HG02759 (cell line): ENCODE measurements at regions not wholly inside any gene's neighbourhood (a gene's known extent, or its start where the extent isn't known, plus 50 kb on each side); places are given as distances from the start of the nearest gene placed in this dataset.
"Not testable (repeated sequence)": the region's sequence is repeated elsewhere in the genome, so short reads cannot be mapped to it uniquely, and the experiment has no call there.

Experiments
- ATAC-seq: cut with Tn5 transposase; IDR thresholded peaks from one replicate; pipeline ENCODE4 v1.9.1; 2021; ENCODE audit warnings: mild to moderate bottlenecking, moderate library complexity; ENCODE audit not compliant: unreplicated experiment

- no peak for ATAC-seq
Measured at GRCh38 chr6:86738078-86738477, 199.2 kb upstream of the HTR1E start.

GRCh38 chr6:86731631-86732030 lies 205.7 kb upstream of the HTR1E start:
- ATAC-seq, result not testable (repeated sequence)

- not testable (repeated sequence) for ATAC-seq
Measured at GRCh38 chr6:86730772-86731171, 206.6 kb upstream of the HTR1E start.

GRCh38 chr6:86730216-86730615 lies 207.1 kb upstream of the HTR1E start:
- no peak for ATAC-seq

GRCh38 chr6:86728976-86729375 lies 208.4 kb upstream of the HTR1E start:
- no peak for ATAC-seq

GRCh38 chr6:86724695-86725094 lies 212.6 kb upstream of the HTR1E start:
- ATAC-seq, result no peak

GRCh38 chr6:86723729-86724128 lies 213.6 kb upstream of the HTR1E start:
- no peak for ATAC-seq

GRCh38 chr6:86723151-86723550 lies 214.2 kb upstream of the HTR1E start:
- no peak for ATAC-seq

GRCh38 chr6:86722131-86722530 lies 215.2 kb upstream of the HTR1E start:
- no peak for ATAC-seq

- ATAC-seq, result no peak
Measured at GRCh38 chr6:86715676-86716075, 221.7 kb upstream of the HTR1E start.

- ATAC-seq, result no peak
Measured at GRCh38 chr6:86712039-86712438, 225.3 kb upstream of the HTR1E start.

- no peak for ATAC-seq
Measured at GRCh38 chr6:86707545-86708120, 229.7 kb upstream of the HTR1E start.

GRCh38 chr6:86706449-86706848 lies 230.9 kb upstream of the HTR1E start:
- ATAC-seq, result peak; percentile 77

- not testable (repeated sequence) for ATAC-seq
Measured at GRCh38 chr6:86701228-86701627, 236.1 kb upstream of the HTR1E start.

GRCh38 chr6:86686496-86686895 lies 250.8 kb upstream of the HTR1E start:
- ATAC-seq, result no peak

GRCh38 chr6:86685230-86685797 lies 252.0 kb upstream of the HTR1E start:
- no peak for ATAC-seq

GRCh38 chr6:86683132-86683908 lies 254.0 kb upstream of the HTR1E start:
- no peak for ATAC-seq

GRCh38 chr6:86682297-86682696 lies 255.0 kb upstream of the HTR1E start:
- ATAC-seq, result no peak

GRCh38 chr6:86681140-86681539 lies 256.2 kb upstream of the HTR1E start:
- ATAC-seq, result not testable (repeated sequence)

GRCh38 chr6:86672125-86672524 lies 265.2 kb upstream of the HTR1E start:
- ATAC-seq, result not testable (repeated sequence)

- no peak for ATAC-seq
Measured at GRCh38 chr6:86657192-86657591, 280.1 kb upstream of the HTR1E start.

- no peak for ATAC-seq
Measured at GRCh38 chr6:86629123-86629522, 308.2 kb upstream of the HTR1E start.
